Activated CD4-positive, alpha-beta T cell treated with anti-CD3 and anti-CD28 coated beads for 1 hour (primary cell): ENCODE measurements at regions not wholly inside any gene's neighbourhood (a gene's known extent, or its start where the extent isn't known, plus 50 kb on each side); places are given as distances from the start of the nearest gene placed in this dataset.
"Not testable (repeated sequence)": the region's sequence is repeated elsewhere in the genome, so short reads cannot be mapped to it uniquely, and the experiment has no call there.

Experiments
- DNase-seq: peaks from one replicate; pipeline ENCODE4 v3.0.0-alpha.2; 2020

GRCh38 chr3:194051366-194052149, 84.4 kb upstream of the HES1 start:
- no peak for DNase-seq

- DNase-seq, result no peak
Measured at GRCh38 chr3:194053136-194053535, 82.8 kb upstream of the HES1 start.

- DNase-seq, result no peak
Measured at GRCh38 chr3:194054016-194054415, 81.9 kb upstream of the HES1 start.

- DNase-seq, result no peak
Measured at GRCh38 chr3:194054540-194054939, 81.4 kb upstream of the HES1 start.

- DNase-seq, result no peak
Measured at GRCh38 chr3:194054961-194055360, 81.0 kb upstream of the HES1 start.

- not testable (repeated sequence) for DNase-seq
Measured at GRCh38 chr3:194056323-194056722, 79.6 kb upstream of the HES1 start.

GRCh38 chr3:194056731-194057415, 79.1 kb upstream of the HES1 start:
- DNase-seq, result no peak

GRCh38 chr3:194057570-194058188, 78.3 kb upstream of the HES1 start:
- DNase-seq, result no peak

- DNase-seq, result no peak
Measured at GRCh38 chr3:194058189-194058571, 77.8 kb upstream of the HES1 start.

GRCh38 chr3:194058753-194059152, 77.2 kb upstream of the HES1 start:
- DNase-seq, result no peak

GRCh38 chr3:194061421-194062030, 74.4 kb upstream of the HES1 start:
- DNase-seq, result no peak

GRCh38 chr3:194062830-194063229, 73.1 kb upstream of the HES1 start:
- no peak for DNase-seq

GRCh38 chr3:194064380-194065332, 71.3 kb upstream of the HES1 start:
- DNase-seq, result no peak

- not testable (repeated sequence) for DNase-seq
Measured at GRCh38 chr3:194067327-194067726, 68.6 kb upstream of the HES1 start.

- DNase-seq, result no peak
Measured at GRCh38 chr3:194067949-194068362, 68.0 kb upstream of the HES1 start.

GRCh38 chr3:194069421-194070219, 66.3 kb upstream of the HES1 start:
- DNase-seq, result no peak

- no peak for DNase-seq
Measured at GRCh38 chr3:194070220-194070633, 65.7 kb upstream of the HES1 start.

GRCh38 chr3:194070634-194071409, 65.1 kb upstream of the HES1 start:
- DNase-seq, result peak; percentile 39

- DNase-seq, result no peak
Measured at GRCh38 chr3:194072097-194072428, 63.9 kb upstream of the HES1 start.

- no peak for DNase-seq
Measured at GRCh38 chr3:194072691-194073279, 63.2 kb upstream of the HES1 start.
